ENCODE measurements at regions not wholly inside any gene's neighbourhood (a gene's known extent, or its start where the extent isn't known, plus 50 kb on each side); places are given as distances from the start of the nearest gene placed in this dataset.
"Not testable (repeated sequence)": the region's sequence is repeated elsewhere in the genome, so short reads cannot be mapped to it uniquely, and the experiment has no call there.

DNA sequence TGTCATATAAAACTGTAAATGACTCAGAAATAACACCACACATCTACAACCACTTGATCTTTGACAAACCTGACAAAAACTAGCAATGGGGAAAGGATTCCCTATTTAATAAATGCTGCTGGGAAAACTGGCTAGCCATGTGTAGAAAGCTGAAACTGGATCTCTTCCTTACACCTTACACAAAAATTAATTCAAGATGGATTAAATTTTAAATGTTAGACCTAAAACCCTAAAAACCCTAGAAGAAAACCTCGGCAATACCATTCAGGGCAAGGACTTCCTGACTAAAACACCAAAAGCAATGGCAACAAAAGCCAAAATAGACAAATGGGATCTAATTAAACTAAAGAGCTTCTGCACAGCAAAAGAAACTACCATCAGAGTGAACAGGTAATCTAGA, 1315.3 kb upstream of the CNTN5 start:
- TF ChIP-seq, protein P1, sequence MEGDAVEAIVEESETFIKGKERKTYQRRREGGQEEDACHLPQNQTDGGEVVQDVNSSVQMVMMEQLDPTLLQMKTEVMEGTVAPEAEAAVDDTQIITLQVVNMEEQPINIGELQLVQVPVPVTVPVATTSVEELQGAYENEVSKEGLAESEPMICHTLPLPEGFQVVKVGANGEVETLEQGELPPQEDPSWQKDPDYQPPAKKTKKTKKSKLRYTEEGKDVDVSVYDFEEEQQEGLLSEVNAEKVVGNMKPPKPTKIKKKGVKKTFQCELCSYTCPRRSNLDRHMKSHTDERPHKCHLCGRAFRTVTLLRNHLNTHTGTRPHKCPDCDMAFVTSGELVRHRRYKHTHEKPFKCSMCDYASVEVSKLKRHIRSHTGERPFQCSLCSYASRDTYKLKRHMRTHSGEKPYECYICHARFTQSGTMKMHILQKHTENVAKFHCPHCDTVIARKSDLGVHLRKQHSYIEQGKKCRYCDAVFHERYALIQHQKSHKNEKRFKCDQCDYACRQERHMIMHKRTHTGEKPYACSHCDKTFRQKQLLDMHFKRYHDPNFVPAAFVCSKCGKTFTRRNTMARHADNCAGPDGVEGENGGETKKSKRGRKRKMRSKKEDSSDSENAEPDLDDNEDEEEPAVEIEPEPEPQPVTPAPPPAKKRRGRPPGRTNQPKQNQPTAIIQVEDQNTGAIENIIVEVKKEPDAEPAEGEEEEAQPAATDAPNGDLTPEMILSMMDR (IDR thresholded peaks at IDR 0.05), result not testable (repeated sequence)
- not testable (repeated sequence) for TF ChIP-seq POLR2A (IDR thresholded peaks at IDR 0.05)
